ENCODE measurements at regions not wholly inside any gene's neighbourhood (a gene's known extent, or its start where the extent isn't known, plus 50 kb on each side); places are given as distances from the start of the nearest gene placed in this dataset.
"Not testable (repeated sequence)": the region's sequence is repeated elsewhere in the genome, so short reads cannot be mapped to it uniquely, and the experiment has no call there.

DNA sequence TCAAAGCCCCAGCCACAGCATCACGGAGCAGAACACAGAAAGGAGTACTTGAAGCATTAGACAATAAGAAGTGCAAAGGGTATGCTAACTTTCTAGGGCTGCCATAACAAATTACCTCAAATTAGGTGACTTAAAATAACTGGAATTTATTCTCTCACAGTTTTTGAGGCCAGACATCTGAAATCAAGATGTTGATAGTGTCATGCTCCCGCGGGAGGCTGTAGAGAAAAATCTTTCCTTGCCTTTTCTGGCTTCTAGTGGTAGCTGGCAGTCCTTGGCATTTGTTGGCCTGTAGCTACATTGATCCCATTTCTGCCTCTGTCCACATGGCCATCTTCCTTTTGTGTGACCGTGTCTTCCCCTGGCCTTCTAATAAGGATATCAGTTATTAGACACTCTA lies 51.9 kb upstream of the SPDL1 start:
- Mint-ChIP-seq H3K4me1 (no peaks in the 10 kb centered on the region), H3K9me3 (no peaks in the 10 kb centered on the region), H3K36me3 (ENCODE audit: low read depth) (no peaks in the 10 kb centered on the region), H3K27ac (no peak overlapping the region), H3K27me3 (ENCODE audit: low read depth, poor library complexity) (peaks cover 22% of the 10 kb centered on the region), H3K4me3 (no peak overlapping the region)
- no peak for DNase-seq
- TF ChIP-seq, protein P1, sequence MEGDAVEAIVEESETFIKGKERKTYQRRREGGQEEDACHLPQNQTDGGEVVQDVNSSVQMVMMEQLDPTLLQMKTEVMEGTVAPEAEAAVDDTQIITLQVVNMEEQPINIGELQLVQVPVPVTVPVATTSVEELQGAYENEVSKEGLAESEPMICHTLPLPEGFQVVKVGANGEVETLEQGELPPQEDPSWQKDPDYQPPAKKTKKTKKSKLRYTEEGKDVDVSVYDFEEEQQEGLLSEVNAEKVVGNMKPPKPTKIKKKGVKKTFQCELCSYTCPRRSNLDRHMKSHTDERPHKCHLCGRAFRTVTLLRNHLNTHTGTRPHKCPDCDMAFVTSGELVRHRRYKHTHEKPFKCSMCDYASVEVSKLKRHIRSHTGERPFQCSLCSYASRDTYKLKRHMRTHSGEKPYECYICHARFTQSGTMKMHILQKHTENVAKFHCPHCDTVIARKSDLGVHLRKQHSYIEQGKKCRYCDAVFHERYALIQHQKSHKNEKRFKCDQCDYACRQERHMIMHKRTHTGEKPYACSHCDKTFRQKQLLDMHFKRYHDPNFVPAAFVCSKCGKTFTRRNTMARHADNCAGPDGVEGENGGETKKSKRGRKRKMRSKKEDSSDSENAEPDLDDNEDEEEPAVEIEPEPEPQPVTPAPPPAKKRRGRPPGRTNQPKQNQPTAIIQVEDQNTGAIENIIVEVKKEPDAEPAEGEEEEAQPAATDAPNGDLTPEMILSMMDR (IDR thresholded peaks at IDR 0.05), result no peak

DNA sequence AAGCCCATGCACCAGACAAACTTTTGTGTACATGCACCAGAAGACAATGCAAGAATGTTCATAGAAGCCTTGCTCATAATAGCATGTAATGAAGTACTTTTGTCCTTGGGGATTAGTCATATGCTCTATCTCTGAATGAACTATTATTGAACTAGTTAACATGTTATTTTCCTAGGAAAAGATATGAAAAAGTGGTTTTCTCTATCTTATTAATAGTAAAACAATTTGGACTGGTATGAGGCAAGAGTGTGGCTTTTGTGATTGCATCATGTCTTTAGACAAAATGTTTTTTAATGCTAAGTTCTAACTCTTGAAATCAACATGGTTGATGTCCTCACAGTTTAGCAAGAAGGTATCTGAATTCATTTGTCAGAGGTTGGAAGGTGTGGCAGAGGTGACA lies 55.7 kb upstream of the SPDL1 start:
- H3K27ac Mint-ChIP-seq, result no peak overlapping the region
- TF ChIP-seq, protein P1 (IDR thresholded peaks at IDR 0.05), result no peak
- no peaks in the 10 kb centered on the region for H3K36me3 Mint-ChIP-seq (ENCODE audit: low read depth)
- H3K27me3 Mint-ChIP-seq (ENCODE audit: low read depth, poor library complexity), result peaks cover 19% of the 10 kb centered on the region
- no peak overlapping the region for H3K4me3 Mint-ChIP-seq
- no peaks in the 10 kb centered on the region for H3K9me3 Mint-ChIP-seq
- H3K4me1 Mint-ChIP-seq, result no peaks in the 10 kb centered on the region
- DNase-seq, result no peak

DNA sequence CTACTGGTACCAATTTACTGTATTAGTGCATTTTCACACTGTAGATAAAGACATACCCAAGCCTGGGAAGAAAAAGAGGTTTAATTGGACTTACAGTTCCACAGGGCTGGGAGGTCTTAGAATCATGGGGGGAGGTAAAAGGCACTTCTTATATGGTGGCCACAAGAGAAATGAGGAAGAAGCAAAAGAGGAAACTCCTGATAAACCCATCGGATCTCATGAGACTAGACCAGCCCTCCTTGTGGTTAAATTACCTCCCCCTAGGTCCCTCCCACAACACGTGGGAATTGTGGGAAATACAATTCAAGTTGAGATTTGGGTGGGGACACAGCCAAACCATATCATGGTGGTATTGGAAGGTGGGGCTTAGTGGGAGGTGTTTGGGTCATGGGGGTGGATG lies 56.5 kb upstream of the SPDL1 start:
- H3K27ac Mint-ChIP-seq, result no peak overlapping the region
- no peaks in the 10 kb centered on the region for H3K36me3 Mint-ChIP-seq (ENCODE audit: low read depth)
- no peaks in the 10 kb centered on the region for H3K9me3 Mint-ChIP-seq
- peaks cover 19% of the 10 kb centered on the region for H3K27me3 Mint-ChIP-seq (ENCODE audit: low read depth, poor library complexity)
- no peak overlapping the region for H3K4me3 Mint-ChIP-seq
- TF ChIP-seq, protein P1 (IDR thresholded peaks at IDR 0.05), result no peak
- no peaks in the 10 kb centered on the region for H3K4me1 Mint-ChIP-seq
- DNase-seq, result no peak

DNA sequence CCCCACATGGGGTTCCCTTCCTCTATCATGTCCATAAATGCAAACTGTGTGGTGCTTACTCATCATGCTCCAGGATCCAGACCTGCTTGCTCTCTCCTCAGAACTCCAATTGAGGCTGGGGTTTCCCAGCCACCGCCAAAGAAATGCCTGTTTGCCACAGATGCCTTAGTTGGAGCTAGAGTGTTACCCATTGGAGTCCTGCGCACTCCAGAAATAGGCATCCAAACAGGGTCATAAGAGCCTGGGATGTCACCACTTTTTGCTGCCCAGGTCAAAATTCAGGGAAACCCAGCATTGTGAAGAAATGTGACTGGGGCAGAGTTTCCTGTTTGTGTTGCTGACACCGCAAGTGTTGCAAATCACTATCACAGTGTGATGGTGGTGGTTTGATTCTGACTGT lies 60.7 kb upstream of the SPDL1 start:
- Mint-ChIP-seq H3K36me3 (ENCODE audit: low read depth) (no peaks in the 10 kb centered on the region), H3K9me3 (peaks cover 11% of the 10 kb centered on the region), H3K27ac (no peak overlapping the region), H3K4me3 (no peak overlapping the region), H3K27me3 (ENCODE audit: low read depth, poor library complexity) (peaks cover 15% of the 10 kb centered on the region), H3K4me1 (no peaks in the 10 kb centered on the region)
- no peak for DNase-seq
- TF ChIP-seq, protein P1 (IDR thresholded peaks at IDR 0.05), result no peak

DNA sequence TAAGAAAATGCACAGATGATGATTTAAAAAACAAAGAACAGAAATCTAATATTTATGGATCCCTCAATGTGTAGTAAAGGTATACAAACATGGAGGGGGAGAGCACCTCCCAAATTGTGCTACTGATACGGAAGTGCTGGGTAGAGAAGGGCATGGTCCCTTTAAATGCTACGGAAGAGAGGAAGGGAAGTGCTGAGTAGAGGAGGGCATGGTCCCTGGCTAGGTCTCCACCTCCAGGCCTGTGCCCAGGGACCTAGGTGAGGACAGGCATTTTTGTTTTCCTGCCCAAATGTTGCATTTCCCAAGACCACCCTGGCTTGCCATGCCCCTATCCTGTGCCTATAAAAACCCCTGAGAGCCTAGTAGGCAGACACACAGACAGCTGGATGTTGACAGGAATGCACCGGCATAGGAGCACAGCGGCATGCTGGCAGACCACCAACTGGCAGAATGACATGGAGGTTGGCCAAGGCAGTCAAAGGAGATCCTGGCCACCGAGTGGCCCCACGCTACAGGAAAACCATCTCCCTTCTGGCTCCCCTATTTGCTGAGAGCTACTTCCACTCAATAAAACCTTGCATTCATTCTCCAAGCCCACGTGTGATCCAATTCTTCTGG lies 62.1 kb upstream of the SPDL1 start:
- Mint-ChIP-seq H3K4me1 (no peaks in the 10 kb centered on the region), H3K4me3 (no peak overlapping the region), H3K27me3 (ENCODE audit: low read depth, poor library complexity) (peaks cover 13% of the 10 kb centered on the region), H3K27ac (no peak overlapping the region), H3K9me3 (peaks cover 16% of the 10 kb centered on the region), H3K36me3 (ENCODE audit: low read depth) (no peaks in the 10 kb centered on the region)
- DNase-seq, result no peak
- TF ChIP-seq, protein P1 (IDR thresholded peaks at IDR 0.05), result no peak

DNA sequence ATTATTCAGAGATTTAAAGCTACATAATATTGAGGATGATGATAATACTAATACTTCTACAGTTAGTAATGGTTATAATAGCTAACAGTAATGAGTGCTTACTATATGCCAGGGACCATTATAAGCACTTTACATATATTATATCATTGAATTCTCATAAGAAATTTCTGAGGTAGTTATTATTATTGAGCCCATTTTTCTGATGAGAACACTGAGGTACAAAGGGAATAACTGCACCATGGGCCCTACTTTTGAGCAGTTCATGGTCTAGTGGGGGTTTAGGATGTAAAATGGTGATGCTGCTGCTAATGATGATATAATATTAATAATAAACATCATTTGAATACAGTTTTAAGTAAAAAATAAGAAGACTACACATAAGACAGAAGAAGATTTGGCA lies 64.2 kb upstream of the SPDL1 start:
- Mint-ChIP-seq H3K36me3 (ENCODE audit: low read depth) (no peaks in the 10 kb centered on the region), H3K27ac (no peak overlapping the region), H3K4me1 (no peaks in the 10 kb centered on the region), H3K4me3 (no peak overlapping the region), H3K9me3 (peaks cover 16% of the 10 kb centered on the region), H3K27me3 (ENCODE audit: low read depth, poor library complexity) (peaks cover 13% of the 10 kb centered on the region)
- DNase-seq, result no peak
- TF ChIP-seq, protein P1 (IDR thresholded peaks at IDR 0.05), result no peak

DNA sequence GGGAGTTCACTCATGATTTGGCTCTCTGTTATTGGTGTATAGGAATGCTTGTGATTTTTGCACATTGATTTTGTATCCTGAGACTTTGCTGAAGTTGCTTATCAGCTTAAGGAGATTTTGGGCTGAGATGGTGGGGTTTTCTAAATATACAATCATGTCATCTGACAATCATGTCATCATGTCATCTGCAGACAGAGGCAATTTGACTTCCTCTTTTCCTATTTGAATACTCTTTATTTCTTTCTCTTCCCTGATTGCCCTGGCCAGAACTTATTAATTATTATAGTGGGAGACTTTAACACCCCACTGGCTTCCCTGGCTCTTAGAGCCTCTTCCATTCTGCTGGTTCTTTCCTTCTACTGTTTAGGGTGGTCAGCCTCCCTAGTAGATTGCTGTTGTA lies 64.8 kb upstream of the SPDL1 start:
- not testable (repeated sequence) for H3K27me3 Mint-ChIP-seq (ENCODE audit: low read depth, poor library complexity); H3K27ac Mint-ChIP-seq; H3K4me1 Mint-ChIP-seq; DNase-seq; H3K4me3 Mint-ChIP-seq; H3K36me3 Mint-ChIP-seq (ENCODE audit: low read depth)
- H3K9me3 Mint-ChIP-seq, result peaks cover 16% of the 10 kb centered on the region
